Lower leg skin (tissue), 4 donors: ENCODE measurements at regions not wholly inside any gene's neighbourhood (a gene's known extent, or its start where the extent isn't known, plus 50 kb on each side); places are given as distances from the start of the nearest gene placed in this dataset.

Experiments used
- DNase-seq, 2 donors: peaks; one replicate each; pipeline ENCODE4 v3.0.0-alpha.2; 2019; ENCODE audit warnings: low spot score in 2 of 2
- H3K4me3 ChIP-seq: fragments of 200-600 bp; sonication (generic); 2 replicates; pipeline ENCODE4 v1.5.1; 2017; ENCODE audit warnings: mild to moderate bottlenecking, low read depth; ENCODE audit not compliant: poor library complexity, severe bottlenecking
- POLR2A ChIP-seq, 2 donors: fragments of 450-650 bp; IDR thresholded peaks; one replicate each; pipeline ENCODE4 v1.6.1; 2016 to 2017; ENCODE audit warnings: antibody characterized with exemption in 2 of 2, mild to moderate bottlenecking in 1 of 2, moderate library complexity in 1 of 2
- WGBS, 2 donors: methylation state at CpG; one replicate each; pipeline ENCODE4 v1.1.5; 2018; 5-methylcytosine and 5-hydroxymethylcytosine counted together
- intact Hi-C: fragments of 100-400 bp; cut with DNase I; formaldehyde crosslinking; loops from one replicate; pipeline ENCODE4 v1.15.0; 2023; ENCODE audit warnings: low total_unique reads
- TF ChIP-seq, protein P1 (sequence below), 3 donors: fragments of 450-650 bp; IDR thresholded peaks; one replicate each; pipeline ENCODE4 v1.5.1; 2016; ENCODE audit warnings: antibody characterized with exemption in 3 of 3, mild to moderate bottlenecking in 3 of 3, moderate library complexity in 2 of 3

DNA sequence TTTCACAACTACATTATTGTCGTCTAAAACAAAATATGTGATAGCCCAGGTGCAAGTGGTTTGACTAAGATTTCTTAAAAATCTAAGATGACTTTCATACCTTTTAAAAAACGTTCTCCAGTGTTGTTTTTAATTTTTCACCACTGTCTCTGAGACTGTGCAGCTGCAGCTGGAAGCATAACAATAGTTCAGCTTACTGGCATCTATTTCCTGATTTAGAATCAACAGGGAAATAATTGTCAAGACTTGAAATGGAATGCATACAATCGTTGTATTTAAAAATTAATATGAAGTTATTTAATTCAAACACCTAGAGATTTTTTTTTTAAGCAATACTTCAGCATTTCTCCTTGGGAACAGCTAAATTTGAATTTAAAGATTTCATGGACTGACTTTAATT is 982.0 kb upstream of the EPHA7 start:
- WGBS, 2 donors, result 25 to 27% methylated on average over 3 of the region's 3 CpGs
- no peak for DNase-seq
- intact Hi-C loops, result no loop called here
- no peak overlapping the region for H3K4me3 ChIP-seq
- TF ChIP-seq, protein P1, sequence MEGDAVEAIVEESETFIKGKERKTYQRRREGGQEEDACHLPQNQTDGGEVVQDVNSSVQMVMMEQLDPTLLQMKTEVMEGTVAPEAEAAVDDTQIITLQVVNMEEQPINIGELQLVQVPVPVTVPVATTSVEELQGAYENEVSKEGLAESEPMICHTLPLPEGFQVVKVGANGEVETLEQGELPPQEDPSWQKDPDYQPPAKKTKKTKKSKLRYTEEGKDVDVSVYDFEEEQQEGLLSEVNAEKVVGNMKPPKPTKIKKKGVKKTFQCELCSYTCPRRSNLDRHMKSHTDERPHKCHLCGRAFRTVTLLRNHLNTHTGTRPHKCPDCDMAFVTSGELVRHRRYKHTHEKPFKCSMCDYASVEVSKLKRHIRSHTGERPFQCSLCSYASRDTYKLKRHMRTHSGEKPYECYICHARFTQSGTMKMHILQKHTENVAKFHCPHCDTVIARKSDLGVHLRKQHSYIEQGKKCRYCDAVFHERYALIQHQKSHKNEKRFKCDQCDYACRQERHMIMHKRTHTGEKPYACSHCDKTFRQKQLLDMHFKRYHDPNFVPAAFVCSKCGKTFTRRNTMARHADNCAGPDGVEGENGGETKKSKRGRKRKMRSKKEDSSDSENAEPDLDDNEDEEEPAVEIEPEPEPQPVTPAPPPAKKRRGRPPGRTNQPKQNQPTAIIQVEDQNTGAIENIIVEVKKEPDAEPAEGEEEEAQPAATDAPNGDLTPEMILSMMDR (IDR thresholded peaks at IDR 0.05), result no peak
- TF ChIP-seq POLR2A (IDR thresholded peaks at IDR 0.05), result no peak

DNA sequence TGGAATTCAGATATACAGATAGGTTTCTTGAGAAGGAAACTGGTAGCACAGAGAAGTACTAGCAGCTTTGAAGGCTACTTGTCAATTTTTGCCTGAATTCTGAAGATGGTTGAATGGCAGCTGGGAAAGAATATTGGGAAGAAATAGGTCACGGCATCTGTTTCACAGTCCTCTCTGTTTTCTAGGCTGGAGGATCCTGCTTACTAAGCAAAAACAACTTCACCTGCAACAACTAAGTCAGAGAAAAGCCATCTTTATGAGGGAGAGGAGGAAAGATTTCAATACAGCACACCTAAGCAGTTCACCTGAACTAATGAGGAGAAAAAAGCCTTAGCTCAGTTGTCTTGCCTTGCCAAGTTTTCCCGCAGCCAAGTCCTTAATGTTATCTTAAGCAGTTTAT is 975.5 kb upstream of the EPHA7 start:
- no peak overlapping the region for H3K4me3 ChIP-seq
- intact Hi-C loops, result no loop called here
- no peak for DNase-seq
- TF ChIP-seq POLR2A (IDR thresholded peaks at IDR 0.05), result no peak
- TF ChIP-seq, protein P1 (IDR thresholded peaks at IDR 0.05), result no peak
- 81 to 86% methylated on average over 2 of the region's 2 CpGs for WGBS, 2 donors

DNA sequence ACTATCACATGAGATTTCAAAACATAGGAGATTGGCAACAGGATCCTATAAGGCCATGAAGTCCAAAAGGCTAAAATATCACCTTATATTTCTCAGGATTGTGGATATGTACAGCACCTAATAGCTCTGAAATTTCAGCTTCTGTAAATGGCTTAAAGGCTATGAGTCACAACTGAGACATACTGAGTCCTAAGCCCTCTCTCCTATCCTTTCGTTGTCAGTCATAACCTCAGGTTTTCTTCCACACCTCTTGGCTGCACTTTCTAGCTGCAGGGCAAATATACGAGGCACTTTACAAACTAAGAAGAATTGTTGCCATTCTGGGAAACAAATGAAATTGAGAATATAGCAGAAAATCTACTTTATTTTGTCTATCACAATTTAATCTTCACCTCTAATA is 969.9 kb upstream of the EPHA7 start:
- 43 to 62% methylated on average over 2 of the region's 2 CpGs for WGBS, 2 donors
- no peak for DNase-seq
- TF ChIP-seq, protein P1 (IDR thresholded peaks at IDR 0.05), result no peak
- TF ChIP-seq POLR2A (IDR thresholded peaks at IDR 0.05), result no peak
- intact Hi-C loops, result no loop called here
- H3K4me3 ChIP-seq, result no peak overlapping the region

DNA sequence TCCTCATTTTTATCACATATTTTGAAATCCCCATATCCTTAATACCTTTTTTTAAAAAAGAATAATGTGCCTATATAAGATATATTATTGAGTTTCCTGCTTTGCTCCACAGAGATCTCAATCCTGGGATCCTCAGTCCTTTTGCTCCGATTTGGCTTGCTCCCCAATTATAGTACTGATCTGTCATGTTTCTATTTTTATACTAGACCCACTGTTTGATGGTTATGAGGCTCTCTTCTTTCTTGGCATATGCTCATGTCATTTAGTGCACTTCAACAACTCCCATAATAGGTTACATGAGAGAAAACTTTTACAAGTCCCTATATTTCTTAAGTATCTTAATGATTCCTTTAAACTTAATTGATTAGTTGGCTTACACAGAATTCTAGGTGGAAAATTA is 958.5 kb upstream of the EPHA7 start:
- H3K4me3 ChIP-seq, result no peak overlapping the region
- TF ChIP-seq POLR2A (IDR thresholded peaks at IDR 0.05), result no peak
- TF ChIP-seq, protein P1 (IDR thresholded peaks at IDR 0.05), result no peak
- DNase-seq, result no peak
- intact Hi-C loops, result no loop called here
- 61 to 63% methylated on average over 1 of the region's 1 CpG for WGBS, 2 donors

DNA sequence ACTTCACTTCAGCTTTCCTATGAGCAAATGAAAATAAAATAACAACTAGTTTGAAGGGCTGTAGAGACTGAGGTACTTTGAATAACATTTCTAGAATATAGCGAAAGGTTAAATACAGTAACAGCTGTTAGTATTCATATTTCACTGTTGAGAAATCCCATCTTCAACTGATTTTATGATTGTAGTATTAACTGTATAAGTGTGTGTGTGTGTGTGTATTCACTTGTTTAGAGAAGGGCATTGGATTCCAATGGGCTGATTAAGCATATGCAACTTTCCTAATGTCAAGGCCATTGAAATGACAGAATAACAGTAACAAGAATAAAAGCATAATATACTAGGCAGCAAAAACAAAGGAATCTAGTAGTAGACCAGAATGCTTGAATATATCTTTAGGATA is 957.5 kb upstream of the EPHA7 start:
- WGBS, 2 donors, result 83 to 85% methylated on average over 1 of the region's 1 CpG
- no peak for DNase-seq
- intact Hi-C loops, result no loop called here
- TF ChIP-seq, protein P1 (IDR thresholded peaks at IDR 0.05), result no peak
- TF ChIP-seq POLR2A (IDR thresholded peaks at IDR 0.05), result no peak
- H3K4me3 ChIP-seq, result no peak overlapping the region

DNA sequence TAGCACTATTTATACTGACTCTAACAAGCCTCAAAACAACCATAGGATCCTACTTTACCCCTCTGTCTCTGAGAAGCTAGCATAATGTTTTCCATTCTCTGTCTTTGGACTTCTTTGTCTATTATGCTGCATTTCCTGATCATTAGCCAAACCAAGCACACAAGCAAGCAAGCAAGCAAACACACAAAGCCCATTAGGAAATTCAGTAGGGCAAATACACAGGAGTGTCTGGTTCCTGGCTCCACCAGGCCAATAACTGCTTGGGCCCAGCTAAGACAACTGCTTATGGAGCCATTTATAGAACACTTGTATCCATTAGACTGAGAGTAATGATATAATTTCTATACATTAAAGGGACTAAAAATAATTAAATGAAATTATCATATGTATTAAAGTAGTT is 952.9 kb upstream of the EPHA7 start:
- no peak overlapping the region for H3K4me3 ChIP-seq
- no peak for TF ChIP-seq POLR2A (IDR thresholded peaks at IDR 0.05)
- TF ChIP-seq, protein P1 (IDR thresholded peaks at IDR 0.05), result no peak
- intact Hi-C loops, result no loop called here
- no peak for DNase-seq
